Neural progenitor cell (in vitro differentiated cells): ENCODE measurements at regions not wholly inside any gene's neighbourhood (a gene's known extent, or its start where the extent isn't known, plus 50 kb on each side); places are given as distances from the start of the nearest gene placed in this dataset.

Experiments used
- CTCF ChIP-seq: fragments of 200-600 bp; sonication (generic); IDR thresholded peaks from 2 replicates; pipeline ENCODE4 v1.5.1; 2017; ENCODE audit warnings: antibody characterized with exemption, mild to moderate bottlenecking
- EZH2 ChIP-seq: fragments of 200-600 bp; sonication (generic); IDR thresholded peaks from 2 replicates; pipeline ENCODE4 v1.6.1; 2017; ENCODE audit warnings: antibody characterized with exemption, mild to moderate bottlenecking, moderate library complexity
- EZH2phosphoT487 ChIP-seq: fragments of 200-600 bp; sonication (generic); IDR thresholded peaks from 2 replicates; pipeline ENCODE4 v1.6.1; 2017; ENCODE audit warnings: antibody characterized with exemption

- no peak for TF ChIP-seq CTCF
- no peak for TF ChIP-seq EZH2
- no peak for TF ChIP-seq EZH2phosphoT487
Measured at GRCh38 chr4:4779486-4779885, 80.0 kb upstream of the MSX1 start.
